ENCODE measurements at regions not wholly inside any gene's neighbourhood (a gene's known extent, or its start where the extent isn't known, plus 50 kb on each side); places are given as distances from the start of the nearest gene placed in this dataset.

- no peaks in the 10 kb centered on the region for H3K36me3 ChIP-seq (ENCODE audit: control insufficient read depth, insufficient read depth, low read length)
- peaks cover 24% of the 10 kb centered on the region for H3K4me1 ChIP-seq (ENCODE audit: control insufficient read depth, insufficient read depth, low read length, poor library complexity, severe bottlenecking)
- no peak overlapping the region for H3K27ac ChIP-seq (ENCODE audit: low read depth, low read length, severe bottlenecking)
- 85% methylated on average over 14 to 15 of the region's 16 CpGs for WGBS, 2 experiments (ENCODE audit: insufficient coverage in 2 of 2)
- H3K4me3 ChIP-seq (ENCODE audit: extremely low read depth, insufficient read depth, low read length, poor library complexity, severe bottlenecking): no peak overlapping the region
- peaks cover 6% of the 10 kb centered on the region for H3K9me3 ChIP-seq (ENCODE audit: control insufficient read depth, low read length)
Measured at GRCh38 chr2:43057026-43057741, 169.2 kb downstream of the ZFP36L2 start.

DNA sequence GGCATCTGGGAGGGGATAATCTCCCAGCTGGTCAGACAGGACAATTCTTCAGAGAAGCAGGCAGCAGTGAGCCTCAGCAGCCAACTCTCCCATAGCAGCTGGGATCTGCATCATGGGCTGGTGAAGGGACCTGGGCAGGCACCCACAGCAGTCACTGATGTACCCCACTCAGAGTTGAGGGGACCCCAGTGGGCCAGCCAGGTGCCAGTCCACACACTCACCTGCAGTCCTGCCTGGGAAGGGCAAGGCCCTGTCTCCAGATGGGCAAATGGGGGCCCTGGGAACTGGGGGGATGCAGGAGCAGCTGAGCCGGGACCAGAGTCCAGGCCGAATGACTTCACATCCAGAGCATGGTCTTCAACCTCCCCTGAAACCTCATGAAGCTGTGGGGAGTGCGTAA, 170.4 kb downstream of the ZFP36L2 start:
- Histone ChIP-seq H3K4me3 (ENCODE audit: extremely low read depth, insufficient read depth, low read length, poor library complexity, severe bottlenecking) (no peak overlapping the region), H3K4me1 (ENCODE audit: control insufficient read depth, insufficient read depth, low read length, poor library complexity, severe bottlenecking) (peaks cover 28% of the 10 kb centered on the region), H3K27ac (ENCODE audit: low read depth, low read length, severe bottlenecking) (no peak overlapping the region), H3K36me3 (ENCODE audit: control insufficient read depth, insufficient read depth, low read length) (no peaks in the 10 kb centered on the region), H3K9me3 (ENCODE audit: control insufficient read depth, low read length) (no peaks in the 10 kb centered on the region)
- 62 to 75% methylated on average over 2 of the region's 3 CpGs for WGBS, 2 experiments (ENCODE audit: insufficient coverage in 2 of 2)

GRCh38 chr2:43055086-43055912, 171.1 kb downstream of the ZFP36L2 start:
- 93 to 95% methylated on average over 10 to 15 of the region's 16 CpGs for WGBS, 2 experiments (ENCODE audit: insufficient coverage in 2 of 2)
- Histone ChIP-seq H3K36me3 (ENCODE audit: control insufficient read depth, insufficient read depth, low read length) (no peaks in the 10 kb centered on the region), H3K27ac (ENCODE audit: low read depth, low read length, severe bottlenecking) (no peak overlapping the region), H3K9me3 (ENCODE audit: control insufficient read depth, low read length) (no peaks in the 10 kb centered on the region), H3K4me1 (ENCODE audit: control insufficient read depth, insufficient read depth, low read length, poor library complexity, severe bottlenecking) (peaks cover 35% of the 10 kb centered on the region), H3K4me3 (ENCODE audit: extremely low read depth, insufficient read depth, low read length, poor library complexity, severe bottlenecking) (no peak overlapping the region)

GRCh38 chr2:43054367-43054766, 172.0 kb downstream of the ZFP36L2 start:
- Histone ChIP-seq H3K9me3 (ENCODE audit: control insufficient read depth, low read length) (no peaks in the 10 kb centered on the region), H3K36me3 (ENCODE audit: control insufficient read depth, insufficient read depth, low read length) (no peaks in the 10 kb centered on the region), H3K27ac (ENCODE audit: low read depth, low read length, severe bottlenecking) (no peak overlapping the region), H3K4me3 (ENCODE audit: extremely low read depth, insufficient read depth, low read length, poor library complexity, severe bottlenecking) (no peak overlapping the region), H3K4me1 (ENCODE audit: control insufficient read depth, insufficient read depth, low read length, poor library complexity, severe bottlenecking) (peaks cover 39% of the 10 kb centered on the region)
- 76 to 81% methylated on average over 6 to 7 of the region's 7 CpGs for WGBS, 2 experiments (ENCODE audit: insufficient coverage in 2 of 2)

DNA sequence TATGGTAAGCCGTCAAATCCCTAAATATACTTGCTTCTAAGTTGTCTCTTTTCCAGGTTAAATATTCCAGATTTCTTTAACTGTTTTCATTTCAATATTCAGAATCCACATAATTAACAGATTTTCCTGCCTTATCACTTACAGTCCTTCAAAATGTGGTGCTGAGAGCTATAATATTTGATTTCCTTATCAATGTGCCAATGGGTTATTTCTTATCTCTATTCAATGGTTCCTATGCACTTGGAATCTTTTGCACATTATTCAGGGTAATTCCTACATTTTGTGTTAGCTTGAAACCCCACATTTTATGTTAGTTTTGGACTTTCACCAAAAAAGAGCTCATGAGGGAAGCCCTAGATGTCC, 173.5 kb downstream of the ZFP36L2 start:
- no peaks in the 10 kb centered on the region for H3K36me3 ChIP-seq (ENCODE audit: control insufficient read depth, insufficient read depth, low read length)
- H3K27ac ChIP-seq (ENCODE audit: low read depth, low read length, severe bottlenecking): no peak overlapping the region
- peaks cover 32% of the 10 kb centered on the region for H3K4me1 ChIP-seq (ENCODE audit: control insufficient read depth, insufficient read depth, low read length, poor library complexity, severe bottlenecking)
- no peaks in the 10 kb centered on the region for H3K9me3 ChIP-seq (ENCODE audit: control insufficient read depth, low read length)
- H3K4me3 ChIP-seq (ENCODE audit: extremely low read depth, insufficient read depth, low read length, poor library complexity, severe bottlenecking): no peak overlapping the region
- 100% methylated on average over 1 of the region's 1 CpG for WGBS, 2 experiments (ENCODE audit: insufficient coverage in 2 of 2)

DNA sequence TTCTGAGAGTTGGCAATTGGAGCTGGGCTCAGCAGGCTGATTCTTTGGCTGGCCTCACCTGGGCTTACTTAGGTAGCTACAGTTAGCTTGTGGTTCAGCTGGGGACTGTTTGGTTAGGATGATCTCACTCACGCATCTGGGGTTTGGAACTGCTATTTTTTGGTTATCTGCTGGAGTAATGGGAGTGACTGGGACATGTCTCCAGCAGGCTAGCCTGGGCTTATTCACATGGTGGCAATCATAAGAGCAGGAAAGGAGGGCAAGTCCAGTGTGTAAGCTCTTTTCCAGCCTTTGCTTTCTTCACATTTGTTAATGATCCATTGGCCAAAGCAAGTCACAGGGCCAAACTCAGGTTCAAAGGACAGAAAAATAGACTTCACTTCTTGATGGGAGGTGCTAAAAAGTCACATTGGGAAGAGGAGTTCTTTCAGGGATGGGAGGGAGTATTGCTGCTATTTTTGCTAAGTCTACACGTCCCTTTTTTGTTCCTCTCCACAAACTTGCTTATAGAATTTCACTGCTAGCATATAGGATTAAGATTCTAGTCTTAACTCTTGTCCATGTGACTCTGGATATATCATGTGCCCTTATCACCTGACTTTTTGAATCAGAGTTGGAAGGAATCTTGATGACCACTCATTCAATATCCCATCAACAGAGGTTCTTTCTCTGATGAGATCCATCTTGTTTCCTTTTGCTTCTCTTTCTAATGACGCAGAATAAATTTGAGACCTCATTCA, 174.0 kb downstream of the ZFP36L2 start:
- WGBS, 2 experiments (ENCODE audit: insufficient coverage in 2 of 2): 92 to 100% methylated on average over 1 to 2 of the region's 3 CpGs
- Histone ChIP-seq H3K9me3 (ENCODE audit: control insufficient read depth, low read length) (no peaks in the 10 kb centered on the region), H3K27ac (ENCODE audit: low read depth, low read length, severe bottlenecking) (no peak overlapping the region), H3K4me3 (ENCODE audit: extremely low read depth, insufficient read depth, low read length, poor library complexity, severe bottlenecking) (no peak overlapping the region), H3K36me3 (ENCODE audit: control insufficient read depth, insufficient read depth, low read length) (no peaks in the 10 kb centered on the region), H3K4me1 (ENCODE audit: control insufficient read depth, insufficient read depth, low read length, poor library complexity, severe bottlenecking) (peaks cover 30% of the 10 kb centered on the region)

DNA sequence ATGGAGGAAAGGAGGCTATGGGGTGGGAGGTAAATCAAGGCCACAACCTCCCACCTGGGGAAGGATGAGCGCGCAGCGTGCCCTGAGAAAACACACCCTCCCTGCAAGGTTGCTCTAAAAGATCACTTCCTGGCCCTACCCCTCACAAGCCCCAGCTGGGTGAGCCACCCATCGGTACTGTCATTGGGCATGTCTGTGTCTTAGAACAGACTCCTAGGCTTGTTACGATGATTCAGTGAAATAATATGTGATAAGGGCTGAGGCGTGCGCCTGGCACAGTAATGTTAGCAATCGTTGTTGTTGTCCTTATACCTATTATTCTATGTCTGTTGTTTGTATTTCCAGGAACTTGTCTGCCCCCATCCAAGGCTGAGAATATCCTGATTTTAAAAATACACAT, 175.1 kb downstream of the ZFP36L2 start:
- Histone ChIP-seq H3K4me3 (ENCODE audit: extremely low read depth, insufficient read depth, low read length, poor library complexity, severe bottlenecking) (no peak overlapping the region), H3K27ac (ENCODE audit: low read depth, low read length, severe bottlenecking) (peak overlapping the region; percentile 68), H3K36me3 (ENCODE audit: control insufficient read depth, insufficient read depth, low read length) (no peaks in the 10 kb centered on the region), H3K4me1 (ENCODE audit: control insufficient read depth, insufficient read depth, low read length, poor library complexity, severe bottlenecking) (peaks cover 41% of the 10 kb centered on the region), H3K9me3 (ENCODE audit: control insufficient read depth, low read length) (no peaks in the 10 kb centered on the region)
- 80 to 100% methylated on average over 1 to 7 of the region's 8 CpGs for WGBS, 2 experiments (ENCODE audit: insufficient coverage in 2 of 2)

DNA sequence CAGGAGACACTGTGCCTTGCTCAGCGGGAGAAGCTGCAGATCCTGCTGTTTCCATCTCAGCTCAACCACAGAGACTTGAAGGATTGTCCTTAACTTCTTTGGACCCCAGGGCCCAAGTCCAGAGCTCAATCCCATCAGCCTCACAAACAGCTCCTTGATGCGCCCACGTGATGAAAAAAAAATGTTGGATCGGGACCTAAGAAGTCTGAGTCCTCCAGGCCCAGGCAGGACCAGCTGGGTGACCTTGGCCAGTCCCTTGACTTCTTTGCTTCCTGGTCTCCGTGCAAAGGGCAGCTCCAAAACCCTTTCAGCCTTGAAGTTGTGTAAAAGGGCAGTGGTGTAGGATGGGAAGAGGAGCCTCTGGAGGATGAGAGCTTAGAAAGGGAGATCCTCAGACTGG, 175.5 kb downstream of the ZFP36L2 start:
- Histone ChIP-seq H3K9me3 (ENCODE audit: control insufficient read depth, low read length) (no peaks in the 10 kb centered on the region), H3K27ac (ENCODE audit: low read depth, low read length, severe bottlenecking) (peak overlapping the region; percentile 46), H3K36me3 (ENCODE audit: control insufficient read depth, insufficient read depth, low read length) (no peaks in the 10 kb centered on the region), H3K4me1 (ENCODE audit: control insufficient read depth, insufficient read depth, low read length, poor library complexity, severe bottlenecking) (peaks cover 44% of the 10 kb centered on the region), H3K4me3 (ENCODE audit: extremely low read depth, insufficient read depth, low read length, poor library complexity, severe bottlenecking) (no peak overlapping the region)
- WGBS, 2 experiments (ENCODE audit: insufficient coverage in 2 of 2): 72 to 95% methylated on average over 3 to 5 of the region's 5 CpGs

DNA sequence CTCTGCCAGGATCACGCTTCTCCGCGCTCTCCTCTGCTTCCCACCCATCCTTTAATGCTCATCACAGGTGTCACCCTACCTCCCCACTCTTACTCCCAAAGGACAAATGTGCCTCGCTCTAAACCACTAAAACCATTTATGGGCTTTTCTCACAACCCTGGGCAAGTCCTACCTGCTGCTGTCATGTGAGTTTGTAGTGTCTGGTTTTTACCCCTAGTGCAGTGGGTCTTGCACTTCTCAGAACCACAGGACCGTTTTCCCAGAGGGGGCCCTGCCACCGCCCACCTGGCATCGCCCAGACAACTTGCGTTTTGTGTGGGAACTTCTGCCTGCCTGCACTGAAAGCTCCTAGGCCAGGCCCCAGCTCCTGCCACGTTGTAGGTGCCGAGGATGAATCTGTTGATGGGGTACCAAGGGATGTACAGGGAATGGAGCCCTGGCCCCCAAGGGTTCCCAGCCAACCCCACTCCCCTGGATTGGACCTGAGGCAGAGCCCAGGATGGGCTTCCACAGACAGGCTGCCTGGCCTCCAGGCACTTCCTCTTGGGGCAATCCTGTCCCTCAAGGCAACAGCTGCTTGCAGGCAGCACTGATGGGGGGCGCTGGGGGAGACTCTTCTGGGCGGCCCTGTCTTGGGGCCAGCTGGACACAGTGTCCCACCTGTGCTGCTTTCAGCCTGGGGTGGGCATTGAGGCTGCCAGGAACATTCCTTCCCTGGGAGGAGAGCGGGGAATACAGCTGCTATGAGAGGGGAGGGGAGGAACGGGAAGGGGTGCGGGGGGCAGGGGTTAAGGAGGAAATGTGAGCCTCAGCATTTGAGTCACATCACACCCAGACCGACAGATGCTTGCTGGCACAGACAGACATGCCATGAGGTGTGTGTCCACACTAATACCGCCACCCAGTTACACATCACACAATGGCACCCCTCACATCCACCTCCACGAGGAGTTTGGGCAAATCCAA, 176.3 kb downstream of the ZFP36L2 start:
- WGBS, 2 experiments (ENCODE audit: insufficient coverage in 2 of 2): 93 to 96% methylated on average over 9 to 15 of the region's 18 CpGs

More for the DNA sequence above, 176.3 kb downstream of the ZFP36L2 start:
- Histone ChIP-seq H3K9me3 (ENCODE audit: control insufficient read depth, low read length) (no peaks in the 10 kb centered on the region), H3K4me3 (ENCODE audit: extremely low read depth, insufficient read depth, low read length, poor library complexity, severe bottlenecking) (no peak overlapping the region), H3K27ac (ENCODE audit: low read depth, low read length, severe bottlenecking) (no peak overlapping the region), H3K36me3 (ENCODE audit: control insufficient read depth, insufficient read depth, low read length) (no peaks in the 10 kb centered on the region), H3K4me1 (ENCODE audit: control insufficient read depth, insufficient read depth, low read length, poor library complexity, severe bottlenecking) (peaks cover 44% of the 10 kb centered on the region)
